HG03066 (cell line): ENCODE measurements at regions not wholly inside any gene's neighbourhood (a gene's known extent, or its start where the extent isn't known, plus 50 kb on each side); places are given as distances from the start of the nearest gene placed in this dataset.

ENCODE experiments used
- ATAC-seq: cut with Tn5 transposase; IDR thresholded peaks from one replicate; pipeline ENCODE4 v1.9.1; 2021; ENCODE audit warnings: low read depth; ENCODE audit not compliant: unreplicated experiment

GRCh38 chr1:218633238-218633988 is 288.3 kb downstream of the TGFB2 start:
- ATAC-seq: no peak

- no peak for ATAC-seq
Measured at GRCh38 chr1:218634212-218634611, 289.1 kb downstream of the TGFB2 start.

- ATAC-seq: no peak
Measured at GRCh38 chr1:218636548-218636947, 291.4 kb downstream of the TGFB2 start.

DNA sequence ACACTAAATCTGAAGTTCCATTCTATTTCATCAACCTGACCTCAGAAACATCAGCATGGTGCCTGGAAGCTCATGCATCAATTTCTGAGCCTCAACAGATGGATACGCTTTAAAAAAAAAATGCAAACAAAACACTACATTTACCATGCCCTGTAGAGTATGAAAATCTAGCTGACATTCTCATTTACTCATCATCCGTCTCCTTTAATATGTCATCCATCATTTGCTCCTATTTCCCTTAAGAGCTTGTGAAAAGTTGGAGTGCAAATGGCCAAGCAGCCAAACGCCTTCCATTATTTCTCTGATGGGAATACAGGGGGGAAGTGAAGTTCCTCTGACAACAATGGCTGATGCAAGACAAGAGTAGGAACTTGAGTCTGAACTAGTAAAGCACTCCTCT is 295.0 kb downstream of the TGFB2 start:
- ATAC-seq: no peak

DNA sequence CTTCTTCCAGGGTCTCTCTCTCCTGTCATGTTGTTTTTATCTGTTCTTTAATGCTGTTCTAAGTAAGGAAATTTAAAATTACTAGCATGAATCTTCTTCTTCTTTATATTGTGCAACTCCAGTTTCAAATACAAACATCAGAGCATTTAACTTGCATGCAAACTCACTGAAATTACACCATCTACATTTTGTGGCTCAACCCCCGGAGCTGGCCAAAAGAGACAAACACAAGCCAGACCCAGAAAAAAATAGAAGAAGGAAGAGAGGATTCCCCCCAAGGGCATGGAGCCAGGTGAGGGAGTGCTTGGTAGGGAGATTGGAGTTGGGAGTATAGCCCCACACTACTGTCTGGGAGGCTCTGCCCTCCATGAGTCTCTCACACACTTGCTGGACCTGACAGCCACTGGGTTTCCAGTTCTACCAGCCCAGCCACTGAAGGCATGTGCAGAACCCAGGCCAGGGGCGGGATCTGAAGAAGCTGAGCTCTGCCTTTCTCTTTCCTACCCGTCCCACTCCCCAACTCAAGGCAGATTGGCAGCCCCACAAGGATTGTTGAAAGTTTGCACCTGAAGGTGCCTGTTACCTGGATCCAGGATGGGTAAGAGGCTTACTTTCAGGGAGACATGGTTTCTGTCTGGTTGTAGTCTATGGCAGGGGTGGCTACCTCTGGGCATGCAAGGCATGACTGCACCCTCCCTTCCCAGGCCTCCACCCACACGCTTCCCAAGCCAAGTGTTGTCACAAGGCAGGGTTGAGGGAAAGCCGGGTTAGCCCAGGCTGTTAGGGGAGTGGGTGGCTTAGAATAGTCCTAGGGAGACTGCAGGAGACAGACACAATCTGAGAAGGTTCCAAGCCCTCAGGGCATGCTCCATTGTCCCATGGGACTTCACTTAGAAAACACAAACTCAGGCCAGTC is 297.2 kb downstream of the TGFB2 start:
- no peak for ATAC-seq

DNA sequence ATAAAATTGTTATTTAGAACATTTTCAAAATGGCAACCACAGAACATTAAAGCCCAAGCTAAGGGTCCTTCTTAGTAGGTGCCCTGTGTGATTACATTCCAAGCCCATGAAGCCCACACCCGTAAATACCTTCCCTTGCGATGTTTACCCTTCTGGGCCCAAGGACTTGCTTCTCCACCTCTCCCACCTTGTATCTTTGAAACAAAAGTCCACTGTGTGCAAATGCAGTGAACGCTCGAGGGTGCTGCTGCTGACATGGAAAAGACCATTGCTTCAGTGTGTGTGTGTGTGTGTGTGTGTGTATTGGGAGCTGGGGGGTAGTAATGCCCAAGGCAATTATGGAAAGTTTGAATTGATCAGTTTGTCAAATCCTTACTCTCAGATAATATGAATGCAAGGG is 298.1 kb downstream of the TGFB2 start:
- ATAC-seq: no peak

DNA sequence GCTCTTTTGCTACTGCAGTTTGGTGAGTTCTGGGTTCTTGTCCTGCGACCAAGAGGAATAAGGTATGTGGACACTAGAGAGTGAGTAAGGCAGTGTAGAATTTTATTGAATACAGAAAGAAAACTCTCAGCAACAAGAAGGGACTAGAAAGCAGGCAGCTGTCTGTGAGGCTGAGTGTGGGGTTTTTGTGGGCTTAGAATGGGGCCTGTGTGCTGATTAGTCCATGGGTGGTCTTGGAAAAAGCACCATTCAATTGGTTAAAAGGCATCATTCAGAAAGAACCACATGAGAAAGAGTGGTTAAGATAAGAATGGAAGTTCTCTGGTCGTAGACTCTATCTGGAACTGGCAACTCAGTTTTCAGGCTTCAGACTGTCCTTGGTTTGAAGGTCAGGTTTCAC is 298.8 kb downstream of the TGFB2 start:
- ATAC-seq: no peak

DNA sequence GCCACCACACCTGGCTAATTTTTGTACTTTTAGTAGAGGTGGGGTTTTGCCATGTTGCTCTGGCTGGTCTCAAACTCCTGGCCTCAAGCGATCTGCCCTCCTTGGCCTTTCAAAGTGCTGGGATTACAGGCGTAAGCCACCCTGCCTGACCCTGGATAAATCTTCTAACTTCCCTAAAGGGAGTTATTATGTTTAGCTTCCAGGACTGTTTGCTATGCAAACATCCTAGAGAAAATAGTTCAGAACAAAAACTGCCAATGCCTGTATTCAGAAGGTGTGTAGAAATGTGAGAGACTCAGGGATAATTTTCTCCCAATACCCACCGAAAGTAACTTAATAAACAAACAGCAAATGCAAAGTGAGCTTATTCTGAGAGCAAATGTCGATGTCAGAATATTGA is 301.2 kb downstream of the TGFB2 start:
- no peak for ATAC-seq

DNA sequence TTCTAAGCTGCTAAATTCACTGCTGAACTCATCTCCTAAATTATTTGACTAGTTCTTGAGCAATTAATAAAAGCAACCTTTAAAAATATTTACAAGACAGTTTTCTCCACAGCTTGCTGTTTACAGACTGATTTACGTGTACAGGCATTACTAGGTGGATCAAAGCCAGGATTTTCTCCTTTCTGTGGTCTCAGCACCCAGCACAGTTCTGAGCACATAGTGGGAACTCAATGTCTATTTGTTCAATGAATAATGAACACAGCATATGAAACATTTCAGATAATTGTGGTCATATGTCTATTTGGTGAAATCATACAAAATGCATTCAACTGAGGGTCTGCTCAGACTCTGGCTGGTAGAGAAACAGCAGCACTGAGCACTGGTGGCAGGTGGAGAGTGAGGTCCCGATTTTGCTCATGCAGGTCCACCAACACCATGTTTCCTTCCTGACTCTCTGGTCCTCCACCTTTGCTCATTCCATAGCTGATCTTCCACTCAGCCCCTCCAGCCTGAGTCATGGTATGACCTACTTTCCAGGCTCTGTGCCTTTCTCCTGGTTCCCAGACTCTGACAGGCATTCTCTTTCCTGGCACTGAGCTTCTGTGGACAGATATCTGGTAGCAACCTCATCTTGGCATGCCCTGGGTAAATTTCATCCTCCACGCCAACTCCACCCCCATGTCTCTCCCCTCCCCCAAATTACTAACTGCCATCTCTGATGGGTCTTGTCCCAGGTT is 311.3 kb downstream of the TGFB2 start:
- ATAC-seq: no peak

DNA sequence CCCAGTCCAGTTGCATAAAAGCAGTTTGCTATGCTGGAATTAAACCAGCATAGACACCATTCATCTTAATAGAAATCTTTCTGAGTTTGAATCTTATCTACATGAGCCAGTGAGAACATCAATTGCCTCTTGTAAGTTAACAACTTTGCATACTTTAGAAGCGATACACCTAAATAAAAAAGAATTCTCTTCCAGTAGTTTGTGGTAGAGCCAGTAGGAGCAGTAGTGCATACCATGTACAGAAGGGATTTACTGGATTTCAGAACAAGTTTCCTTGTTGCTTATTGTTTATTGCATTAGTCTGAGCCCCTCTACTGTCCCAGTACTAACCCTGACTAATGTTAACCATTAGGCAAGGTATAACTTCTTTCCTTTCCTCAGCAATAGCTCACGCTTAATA is 313.1 kb downstream of the TGFB2 start:
- no peak for ATAC-seq

DNA sequence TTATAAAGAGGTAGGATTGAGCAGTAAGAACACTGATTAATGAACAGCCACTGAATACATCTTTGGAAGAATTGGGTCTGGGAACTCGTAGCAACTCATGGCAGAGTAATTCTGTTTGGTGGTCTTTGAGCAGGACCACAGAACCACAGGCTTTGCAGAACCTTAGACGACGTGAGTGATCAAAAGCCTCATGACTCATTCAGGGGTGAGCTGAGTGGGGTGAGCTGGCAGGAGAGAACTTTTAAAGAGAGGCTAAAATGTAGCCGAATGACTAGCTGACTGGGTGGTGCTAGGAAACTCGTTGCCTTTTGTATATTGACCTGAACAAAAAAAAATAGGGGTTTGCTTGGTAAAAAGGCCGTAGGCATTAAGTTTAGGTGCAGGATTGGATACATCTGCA is 313.8 kb downstream of the TGFB2 start:
- no peak for ATAC-seq

GRCh38 chr1:218659911-218660677 is 315.0 kb downstream of the TGFB2 start:
- ATAC-seq: no peak

DNA sequence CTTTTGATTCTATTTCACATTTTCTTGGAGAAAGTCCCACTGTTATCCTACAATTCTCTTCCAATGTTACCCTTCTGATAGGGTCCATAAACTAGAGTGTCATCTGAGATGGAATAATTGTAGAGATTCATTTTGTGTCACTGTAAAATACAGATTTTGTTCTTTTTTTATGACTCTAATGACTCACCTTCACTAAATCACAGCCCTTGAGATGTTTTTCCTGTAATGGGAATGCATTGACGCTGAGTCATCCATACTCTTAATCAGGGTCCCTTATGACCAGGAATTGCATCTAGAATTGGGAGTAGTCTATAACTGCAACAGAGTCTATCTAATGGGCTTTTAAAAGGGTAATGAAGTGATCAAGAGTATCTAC is 315.5 kb downstream of the TGFB2 start:
- ATAC-seq: no peak

- ATAC-seq: no peak
Measured at GRCh38 chr1:218661411-218661810, 316.3 kb downstream of the TGFB2 start.

DNA sequence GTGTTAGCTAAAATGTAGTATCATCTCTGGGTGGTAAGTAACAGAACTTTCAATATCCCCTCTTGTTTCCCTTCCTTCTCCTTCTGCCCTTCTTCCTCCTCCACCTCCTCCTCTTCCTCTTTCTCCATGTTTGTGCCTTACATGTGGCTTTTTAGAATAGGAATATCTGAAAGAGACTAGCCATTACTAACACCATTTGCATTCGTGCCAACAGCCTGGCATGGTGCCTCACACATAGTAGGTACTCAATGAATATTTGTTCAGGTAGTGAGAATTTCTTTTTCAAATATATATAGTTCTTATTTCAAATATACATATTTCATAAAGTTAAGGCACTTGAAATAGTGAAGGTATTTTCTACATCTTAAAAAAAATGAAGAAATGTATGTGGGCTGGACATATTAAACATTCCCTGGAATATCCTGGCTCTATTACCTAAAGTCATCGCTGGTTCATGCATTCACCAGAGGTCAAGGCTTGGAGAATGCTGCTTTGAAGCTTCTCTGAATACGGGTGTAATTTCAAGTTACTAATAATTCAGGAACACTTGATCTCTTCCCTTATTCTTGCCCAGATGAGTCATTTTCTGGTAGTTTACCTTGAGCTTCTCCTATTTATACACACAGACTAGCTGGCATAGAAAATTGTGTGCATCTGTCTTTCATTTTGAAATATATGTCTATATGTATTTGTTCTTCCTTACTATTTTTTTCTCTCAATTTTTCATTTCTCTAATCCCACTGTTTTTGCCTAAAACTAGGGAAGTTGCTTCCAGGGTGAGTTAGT is 319.4 kb downstream of the TGFB2 start:
- ATAC-seq: no peak

DNA sequence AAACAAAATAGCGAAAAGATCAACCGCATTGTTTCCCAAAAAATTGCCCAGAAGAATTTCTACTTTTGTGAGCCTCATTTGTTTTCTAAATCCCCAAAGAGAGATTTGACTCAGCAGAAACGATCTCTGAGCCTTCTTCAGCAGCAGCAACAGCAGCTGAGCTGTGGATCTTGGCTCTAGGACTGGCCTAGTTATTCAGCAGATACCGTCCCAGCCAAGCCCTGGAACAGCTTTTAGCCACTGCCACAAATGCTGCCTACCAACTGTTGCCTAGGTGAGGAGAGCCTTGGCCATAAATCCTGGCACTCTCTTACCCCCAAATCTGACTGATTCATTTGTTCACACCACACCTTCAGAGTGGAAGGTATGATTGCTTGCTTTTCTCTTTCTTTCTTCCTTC is 320.1 kb downstream of the TGFB2 start:
- no peak for ATAC-seq

- no peak for ATAC-seq
Measured at GRCh38 chr1:218666263-218666662, 321.1 kb downstream of the TGFB2 start.

DNA sequence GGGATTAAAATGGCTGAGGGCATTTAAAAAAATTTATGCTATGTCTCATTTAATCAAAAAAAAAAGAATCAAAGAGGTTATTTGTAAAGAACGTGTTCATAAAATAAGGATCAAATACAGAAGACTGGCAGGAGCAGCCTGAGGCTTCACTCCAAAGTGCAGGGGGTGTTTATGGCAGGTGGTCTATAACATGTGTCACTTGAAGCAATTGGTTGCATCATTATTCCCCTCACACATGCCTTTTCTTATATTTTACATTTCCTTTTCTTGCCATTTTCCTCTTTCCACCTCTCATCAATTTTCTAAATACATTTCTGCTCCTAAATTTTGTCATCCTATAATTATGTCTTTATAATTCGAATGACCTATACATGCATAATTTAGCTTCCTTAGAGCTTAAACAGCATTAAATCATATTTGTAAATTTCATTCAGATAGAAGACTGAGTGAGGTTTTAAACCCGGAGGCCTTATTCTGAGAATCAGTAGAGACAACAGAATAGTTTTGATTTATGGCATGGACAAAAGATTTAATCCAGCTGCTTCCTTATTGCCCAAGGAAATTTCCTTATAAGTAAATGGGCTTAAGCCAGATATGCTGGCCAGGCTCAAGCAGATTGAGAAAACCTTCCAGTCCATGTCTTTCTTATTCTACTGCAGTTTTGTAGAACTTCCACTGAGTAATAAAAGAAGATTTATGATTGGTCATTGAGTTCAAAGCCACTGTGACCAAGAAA is 322.8 kb downstream of the TGFB2 start:
- ATAC-seq: no peak

- ATAC-seq: no peak
Measured at GRCh38 chr1:218669431-218669830, 324.3 kb downstream of the TGFB2 start.
